ENCODE measurements at regions not wholly inside any gene's neighbourhood (a gene's known extent, or its start where the extent isn't known, plus 50 kb on each side); places are given as distances from the start of the nearest gene placed in this dataset.

- in situ Hi-C loops (cut with HindIII; ENCODE audit: low sequenced_read_pairs): no loop called here
Measured at GRCh38 chr18:41269294-41269693, 685.7 kb upstream of the PIK3C3 start.

DNA sequence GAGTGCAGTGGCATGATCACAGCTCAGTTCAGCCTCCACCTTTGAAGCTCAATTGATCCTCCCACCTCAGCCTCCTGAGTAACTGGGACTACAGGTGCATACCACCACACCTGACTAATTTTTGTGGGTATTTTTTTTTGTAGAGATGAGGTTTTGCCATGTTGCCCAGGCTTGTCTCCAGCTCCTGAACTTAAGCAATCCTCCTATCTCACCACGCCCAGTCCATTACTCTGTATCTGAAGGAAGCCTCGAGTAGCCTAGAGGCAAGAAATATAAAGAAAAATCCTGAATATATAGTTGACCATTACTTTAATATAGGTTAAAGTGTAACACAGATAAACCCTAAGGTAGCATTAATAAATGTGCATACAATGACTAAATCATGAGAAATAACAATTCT, 686.8 kb upstream of the PIK3C3 start:
- in situ Hi-C loops (cut with HindIII; ENCODE audit: low sequenced_read_pairs): no loop called here

GRCh38 chr18:41266616-41267015, 688.4 kb upstream of the PIK3C3 start:
- in situ Hi-C loops (cut with HindIII; ENCODE audit: low sequenced_read_pairs): no loop called here

GRCh38 chr18:41266204-41266603, 688.8 kb upstream of the PIK3C3 start:
- in situ Hi-C loops (cut with HindIII; ENCODE audit: low sequenced_read_pairs): no loop called here

GRCh38 chr18:41265047-41265446, 690.0 kb upstream of the PIK3C3 start:
- in situ Hi-C loops (cut with HindIII; ENCODE audit: low sequenced_read_pairs): no loop called here

DNA sequence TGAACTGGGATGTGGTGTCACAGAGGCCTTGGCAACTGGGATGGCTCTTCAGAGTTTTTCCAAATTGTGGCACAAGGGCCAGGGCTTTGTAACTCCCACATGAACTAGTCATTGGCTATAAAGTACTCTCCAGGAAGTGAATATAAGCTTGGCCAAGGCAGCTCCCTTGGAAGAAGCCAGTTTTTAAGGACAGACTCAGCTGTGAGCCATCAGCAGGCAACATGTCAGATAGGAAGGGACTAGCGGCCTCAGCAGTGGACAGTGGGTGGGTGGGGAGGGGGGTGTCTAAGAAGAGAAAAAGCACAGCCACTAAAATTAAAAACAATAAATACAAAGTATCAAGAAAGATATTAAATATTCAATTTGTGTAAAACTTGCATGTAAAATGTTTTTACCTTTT, 691.1 kb upstream of the PIK3C3 start:
- in situ Hi-C loops (cut with HindIII; ENCODE audit: low sequenced_read_pairs): no loop called here

GRCh38 chr18:41262688-41263087, 692.3 kb upstream of the PIK3C3 start:
- in situ Hi-C loops (cut with HindIII; ENCODE audit: low sequenced_read_pairs): no loop called here

GRCh38 chr18:41244591-41245037, 710.4 kb upstream of the PIK3C3 start:
- in situ Hi-C loops (cut with HindIII; ENCODE audit: low sequenced_read_pairs): no loop called here

- in situ Hi-C loops (cut with HindIII; ENCODE audit: low sequenced_read_pairs): no loop called here
Measured at GRCh38 chr18:41237317-41237716, 717.7 kb upstream of the PIK3C3 start.

- in situ Hi-C loops (cut with HindIII; ENCODE audit: low sequenced_read_pairs): no loop called here
Measured at GRCh38 chr18:41231681-41232080, 723.4 kb upstream of the PIK3C3 start.

DNA sequence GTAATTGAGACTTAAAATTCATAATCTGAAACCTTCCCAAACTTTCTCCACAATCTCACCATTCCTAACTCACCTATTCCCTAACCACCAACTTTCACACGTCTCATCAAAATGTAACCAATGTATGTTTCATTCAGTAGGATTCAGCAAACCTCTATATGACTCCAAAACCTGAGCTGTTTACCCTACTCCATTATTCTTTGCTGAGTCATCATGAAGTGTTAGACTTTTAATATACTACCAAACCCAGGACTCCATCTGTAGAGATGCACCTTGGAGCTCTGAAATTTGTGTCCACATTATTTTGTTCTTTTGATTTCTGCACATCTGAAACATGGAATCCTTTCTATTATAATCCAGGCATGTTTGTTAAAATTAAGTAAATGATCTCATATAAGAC, 727.0 kb upstream of the PIK3C3 start:
- in situ Hi-C loops (cut with HindIII; ENCODE audit: low sequenced_read_pairs): no loop called here

GRCh38 chr18:41226911-41227310, 728.1 kb upstream of the PIK3C3 start:
- in situ Hi-C loops (cut with HindIII; ENCODE audit: low sequenced_read_pairs): no loop called here

DNA sequence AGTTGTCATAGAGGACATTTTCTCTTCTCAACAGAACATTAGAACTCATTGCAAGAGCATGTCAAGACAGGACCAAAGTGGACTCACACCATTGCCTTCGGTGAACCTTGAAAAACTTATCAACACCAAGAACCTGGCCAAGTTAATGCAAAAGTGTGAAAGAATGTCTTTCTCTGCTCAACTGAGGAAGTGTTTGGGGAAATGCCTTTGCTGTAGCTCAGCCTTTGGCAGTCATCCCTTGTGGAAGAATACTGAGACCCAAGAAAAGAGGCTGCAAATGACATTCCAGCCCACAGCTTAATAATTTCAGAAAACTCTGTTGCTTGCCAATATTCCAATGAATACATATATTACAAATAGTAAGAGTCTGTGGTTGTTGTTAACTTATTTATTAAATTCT, 728.8 kb upstream of the PIK3C3 start:
- in situ Hi-C loops (cut with HindIII; ENCODE audit: low sequenced_read_pairs): no loop called here

DNA sequence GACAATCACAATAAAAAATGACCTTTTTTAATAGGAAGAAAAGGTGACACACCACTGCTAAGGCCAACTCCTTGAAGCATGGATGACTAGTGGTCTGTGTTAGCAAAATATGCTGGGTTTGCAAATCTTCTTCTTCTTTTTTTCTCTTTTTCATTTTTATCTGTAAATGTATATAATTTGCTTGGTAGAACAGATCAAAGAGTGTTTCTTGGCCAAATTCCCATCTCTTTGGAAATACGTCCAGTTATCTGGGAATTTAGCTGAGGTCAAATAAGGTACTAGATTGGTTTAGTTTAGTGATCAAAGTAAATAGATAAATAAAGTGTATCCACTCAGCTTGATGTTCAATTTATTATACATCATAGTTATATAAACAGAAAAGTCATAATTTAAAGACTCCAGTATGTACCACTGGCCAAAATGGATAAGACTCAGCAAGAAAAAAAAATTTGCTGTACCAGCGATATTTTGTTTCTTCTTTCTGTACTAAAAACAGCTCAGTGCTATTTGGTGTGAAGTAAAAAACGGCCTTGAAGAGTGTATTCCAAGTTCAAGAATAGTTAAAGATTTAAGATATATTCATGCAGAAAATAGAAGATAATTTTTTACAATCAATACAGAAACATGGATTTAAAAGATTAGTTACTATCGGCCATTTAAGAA, 738.6 kb upstream of the PIK3C3 start:
- in situ Hi-C loops (cut with HindIII; ENCODE audit: low sequenced_read_pairs): no loop called here

DNA sequence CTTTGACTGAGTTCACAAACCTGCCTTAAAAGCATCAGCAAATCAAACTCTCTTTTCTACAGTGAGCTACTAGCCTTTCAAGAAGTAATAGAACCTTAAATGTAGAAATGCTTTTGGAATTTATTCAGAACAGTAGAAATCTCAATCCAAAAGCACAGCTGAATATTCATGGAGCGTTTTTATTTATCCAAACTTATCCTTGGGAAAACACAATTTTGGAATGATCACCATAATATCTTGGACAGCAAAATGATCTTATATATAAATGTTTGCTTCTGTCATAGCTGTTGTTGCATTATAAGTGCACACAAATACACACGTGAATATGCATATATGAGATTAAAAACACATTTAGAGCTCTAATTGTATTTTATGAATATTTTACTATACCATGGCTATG, 747.3 kb upstream of the PIK3C3 start:
- in situ Hi-C loops (cut with HindIII; ENCODE audit: low sequenced_read_pairs): no loop called here

GRCh38 chr18:41206341-41206830, 748.6 kb upstream of the PIK3C3 start:
- in situ Hi-C loops (cut with HindIII; ENCODE audit: low sequenced_read_pairs): no loop called here

- in situ Hi-C loops (cut with HindIII; ENCODE audit: low sequenced_read_pairs): no loop called here
Measured at GRCh38 chr18:41199212-41199611, 755.8 kb upstream of the PIK3C3 start.

GRCh38 chr18:41197967-41198366, 757.1 kb upstream of the PIK3C3 start:
- in situ Hi-C loops (cut with HindIII; ENCODE audit: low sequenced_read_pairs): no loop called here

DNA sequence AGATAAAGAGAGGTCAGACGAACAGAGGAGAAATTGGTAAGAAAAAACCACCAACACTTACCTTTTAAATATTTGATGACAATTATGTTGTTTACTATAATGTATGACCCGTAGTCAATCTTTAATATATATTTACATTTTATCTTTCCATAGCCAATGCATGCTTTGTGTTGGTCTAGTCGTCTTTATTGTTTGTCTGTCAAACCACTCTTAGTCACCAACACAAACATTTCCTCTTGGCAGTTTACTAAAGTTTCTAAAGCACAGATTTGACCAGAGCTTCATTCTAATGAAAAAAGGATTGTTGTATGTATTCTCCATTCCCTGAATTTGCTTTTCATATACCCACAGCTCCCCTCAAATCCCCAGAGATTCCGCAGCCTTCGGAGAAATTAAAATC, 784.7 kb upstream of the PIK3C3 start:
- in situ Hi-C loops (cut with HindIII; ENCODE audit: low sequenced_read_pairs): no loop called here

- in situ Hi-C loops (cut with HindIII; ENCODE audit: low sequenced_read_pairs): no loop called here
Measured at GRCh38 chr18:41165625-41166024, 789.4 kb upstream of the PIK3C3 start.

DNA sequence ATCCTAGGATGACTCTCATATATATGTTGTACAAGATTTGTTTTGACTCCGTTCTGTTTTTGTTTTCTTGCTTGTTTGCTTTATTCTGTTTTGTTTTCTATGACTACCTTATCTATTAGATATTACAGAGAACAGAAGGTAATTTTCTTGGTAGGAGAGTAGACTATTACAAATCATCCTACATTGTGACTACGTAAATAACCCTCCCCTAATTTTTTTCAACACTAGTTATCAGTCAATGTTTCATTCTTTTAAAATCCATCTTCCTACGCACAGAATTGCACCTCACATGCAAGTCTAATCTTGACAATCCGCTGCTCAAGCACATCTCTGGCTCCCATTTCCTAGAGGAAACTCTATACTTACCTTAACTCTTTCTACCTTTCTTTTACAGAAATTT, 792.3 kb upstream of the PIK3C3 start:
- in situ Hi-C loops (cut with HindIII; ENCODE audit: low sequenced_read_pairs): no loop called here

- in situ Hi-C loops (cut with HindIII; ENCODE audit: low sequenced_read_pairs): no loop called here
Measured at GRCh38 chr18:41162191-41162590, 792.8 kb upstream of the PIK3C3 start.

Data from DLD1 (cell line).